Activated CD8-positive, alpha-beta memory T cell treated with anti-CD3 and anti-CD28 coated beads for 48 hours (primary cell): ENCODE measurements at regions not wholly inside any gene's neighbourhood (a gene's known extent, or its start where the extent isn't known, plus 50 kb on each side); places are given as distances from the start of the nearest gene placed in this dataset.

ENCODE experiments used
- DNase-seq, 3 experiments: peaks; one replicate each; pipeline ENCODE4 v3.0.0-alpha.2; 2020; ENCODE audit warnings: low read depth in 2 of 3, low spot score in 2 of 3

GRCh38 chr12:32043928-32044549 is 62.6 kb upstream of the BICD1 start:
- no peak for DNase-seq

GRCh38 chr12:32047357-32048212 is 59.1 kb upstream of the BICD1 start:
- DNase-seq: no peak

- no peak for DNase-seq
Measured at GRCh38 chr12:32048791-32049190, 57.9 kb upstream of the BICD1 start.

GRCh38 chr12:32049956-32050355 is 56.7 kb upstream of the BICD1 start:
- DNase-seq: no peak

- no peak for DNase-seq
Measured at GRCh38 chr12:32051511-32052211, 55.0 kb upstream of the BICD1 start.

GRCh38 chr12:32052212-32052713 is 54.4 kb upstream of the BICD1 start:
- no peak for DNase-seq

GRCh38 chr12:32053881-32054624 is 52.6 kb upstream of the BICD1 start:
- no peak for DNase-seq
